ENCODE measurements at regions not wholly inside any gene's neighbourhood (a gene's known extent, or its start where the extent isn't known, plus 50 kb on each side); places are given as distances from the start of the nearest gene placed in this dataset.

DNA sequence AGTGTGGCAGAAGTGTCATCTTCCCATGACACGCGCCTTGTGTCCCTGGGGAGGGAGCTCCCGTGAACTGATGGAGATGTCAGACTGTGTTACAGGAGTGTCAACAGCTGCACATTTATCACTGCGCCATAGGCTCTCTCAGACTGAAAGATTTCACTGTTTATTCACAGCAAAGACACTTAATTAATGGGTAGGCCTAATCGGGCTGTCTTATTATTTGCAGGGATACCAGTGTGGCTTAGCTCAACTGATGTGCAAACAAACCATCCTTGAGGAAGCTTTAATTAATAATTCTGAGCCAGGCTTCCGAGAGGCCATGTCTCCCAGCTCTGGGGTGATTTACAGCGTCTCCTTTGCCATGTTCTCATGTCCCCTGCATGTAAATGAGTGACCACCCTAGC lies 771.0 kb downstream of the QKI start:
- Mint-ChIP-seq H3K4me1 (ENCODE audit: unreplicated experiment) (no peaks in the 10 kb centered on the region), H3K27ac (ENCODE audit: unreplicated experiment) (no peak overlapping the region), H3K9me3 (ENCODE audit: unreplicated experiment) (peaks cover 5% of the 10 kb centered on the region), H3K4me3 (ENCODE audit: unreplicated experiment) (no peak overlapping the region), H3K36me3 (ENCODE audit: low read depth, unreplicated experiment) (no peaks in the 10 kb centered on the region), H3K27me3 (ENCODE audit: unreplicated experiment) (no peaks in the 10 kb centered on the region)
- no peak for DNase-seq (ENCODE audit: low spot score)
- TF ChIP-seq, protein P1, sequence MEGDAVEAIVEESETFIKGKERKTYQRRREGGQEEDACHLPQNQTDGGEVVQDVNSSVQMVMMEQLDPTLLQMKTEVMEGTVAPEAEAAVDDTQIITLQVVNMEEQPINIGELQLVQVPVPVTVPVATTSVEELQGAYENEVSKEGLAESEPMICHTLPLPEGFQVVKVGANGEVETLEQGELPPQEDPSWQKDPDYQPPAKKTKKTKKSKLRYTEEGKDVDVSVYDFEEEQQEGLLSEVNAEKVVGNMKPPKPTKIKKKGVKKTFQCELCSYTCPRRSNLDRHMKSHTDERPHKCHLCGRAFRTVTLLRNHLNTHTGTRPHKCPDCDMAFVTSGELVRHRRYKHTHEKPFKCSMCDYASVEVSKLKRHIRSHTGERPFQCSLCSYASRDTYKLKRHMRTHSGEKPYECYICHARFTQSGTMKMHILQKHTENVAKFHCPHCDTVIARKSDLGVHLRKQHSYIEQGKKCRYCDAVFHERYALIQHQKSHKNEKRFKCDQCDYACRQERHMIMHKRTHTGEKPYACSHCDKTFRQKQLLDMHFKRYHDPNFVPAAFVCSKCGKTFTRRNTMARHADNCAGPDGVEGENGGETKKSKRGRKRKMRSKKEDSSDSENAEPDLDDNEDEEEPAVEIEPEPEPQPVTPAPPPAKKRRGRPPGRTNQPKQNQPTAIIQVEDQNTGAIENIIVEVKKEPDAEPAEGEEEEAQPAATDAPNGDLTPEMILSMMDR (IDR thresholded peaks at IDR 0.05; ENCODE audit: unreplicated experiment): no peak

DNA sequence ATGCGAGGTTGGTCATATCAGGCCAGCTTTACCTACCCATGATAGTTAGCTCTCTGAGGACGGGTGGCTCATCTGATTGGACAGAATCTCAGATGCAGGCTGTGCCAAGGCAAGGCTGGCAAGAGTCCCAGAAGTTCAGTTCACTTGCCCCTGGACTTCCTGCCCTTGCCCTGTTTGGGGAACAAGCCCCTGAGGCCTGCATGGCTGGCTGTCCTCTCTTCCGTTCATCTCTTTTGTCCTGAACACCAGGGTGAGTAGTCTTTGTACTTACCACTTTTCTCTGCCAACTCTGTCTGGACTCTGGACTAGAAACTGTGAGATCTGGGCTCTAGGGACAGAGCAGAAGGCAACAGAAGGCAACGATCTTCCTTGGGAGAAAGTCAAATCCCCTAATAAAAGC lies 769.9 kb downstream of the QKI start:
- H3K4me1 Mint-ChIP-seq (ENCODE audit: unreplicated experiment): no peaks in the 10 kb centered on the region
- no peaks in the 10 kb centered on the region for H3K36me3 Mint-ChIP-seq (ENCODE audit: low read depth, unreplicated experiment)
- H3K9me3 Mint-ChIP-seq (ENCODE audit: unreplicated experiment): peaks cover 5% of the 10 kb centered on the region
- no peak overlapping the region for H3K4me3 Mint-ChIP-seq (ENCODE audit: unreplicated experiment)
- TF ChIP-seq, protein P1 (IDR thresholded peaks at IDR 0.05; ENCODE audit: unreplicated experiment): no peak
- H3K27ac Mint-ChIP-seq (ENCODE audit: unreplicated experiment): no peak overlapping the region
- no peak for DNase-seq (ENCODE audit: low spot score)
- H3K27me3 Mint-ChIP-seq (ENCODE audit: unreplicated experiment): no peaks in the 10 kb centered on the region

DNA sequence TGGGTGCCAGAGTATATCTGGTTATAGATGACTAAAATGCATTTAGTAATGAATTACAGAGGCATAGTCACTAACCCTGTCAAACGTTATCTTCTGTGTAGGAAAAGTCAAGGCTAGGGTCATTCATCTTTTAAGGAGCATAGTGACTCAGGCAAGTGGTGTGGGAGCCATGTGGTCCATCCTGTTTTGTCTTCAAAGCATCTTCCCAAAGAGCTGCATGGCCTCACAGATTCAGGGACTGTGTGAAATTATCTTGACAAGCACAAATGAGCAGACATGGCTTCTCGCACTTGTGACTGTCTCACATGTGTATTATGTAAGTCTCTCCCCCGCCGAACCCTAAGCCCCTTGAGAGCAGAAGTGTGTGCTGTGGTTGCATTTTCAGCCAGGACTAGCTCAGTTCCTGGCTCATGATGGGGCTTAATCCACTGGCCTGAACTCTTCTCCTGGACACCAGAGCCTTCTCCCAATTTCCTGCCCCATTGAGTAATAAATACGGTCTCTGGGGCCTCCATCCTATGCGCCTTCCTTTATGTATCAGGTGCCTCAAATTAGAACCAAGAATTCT lies 769.1 kb downstream of the QKI start:
- no peak for DNase-seq (ENCODE audit: low spot score)
- peaks cover 5% of the 10 kb centered on the region for H3K9me3 Mint-ChIP-seq (ENCODE audit: unreplicated experiment)
- no peaks in the 10 kb centered on the region for H3K27me3 Mint-ChIP-seq (ENCODE audit: unreplicated experiment)
- no peak overlapping the region for H3K27ac Mint-ChIP-seq (ENCODE audit: unreplicated experiment)
- TF ChIP-seq, protein P1 (IDR thresholded peaks at IDR 0.05; ENCODE audit: unreplicated experiment): no peak
- H3K36me3 Mint-ChIP-seq (ENCODE audit: low read depth, unreplicated experiment): no peaks in the 10 kb centered on the region
- H3K4me3 Mint-ChIP-seq (ENCODE audit: unreplicated experiment): no peak overlapping the region
- H3K4me1 Mint-ChIP-seq (ENCODE audit: unreplicated experiment): no peaks in the 10 kb centered on the region

DNA sequence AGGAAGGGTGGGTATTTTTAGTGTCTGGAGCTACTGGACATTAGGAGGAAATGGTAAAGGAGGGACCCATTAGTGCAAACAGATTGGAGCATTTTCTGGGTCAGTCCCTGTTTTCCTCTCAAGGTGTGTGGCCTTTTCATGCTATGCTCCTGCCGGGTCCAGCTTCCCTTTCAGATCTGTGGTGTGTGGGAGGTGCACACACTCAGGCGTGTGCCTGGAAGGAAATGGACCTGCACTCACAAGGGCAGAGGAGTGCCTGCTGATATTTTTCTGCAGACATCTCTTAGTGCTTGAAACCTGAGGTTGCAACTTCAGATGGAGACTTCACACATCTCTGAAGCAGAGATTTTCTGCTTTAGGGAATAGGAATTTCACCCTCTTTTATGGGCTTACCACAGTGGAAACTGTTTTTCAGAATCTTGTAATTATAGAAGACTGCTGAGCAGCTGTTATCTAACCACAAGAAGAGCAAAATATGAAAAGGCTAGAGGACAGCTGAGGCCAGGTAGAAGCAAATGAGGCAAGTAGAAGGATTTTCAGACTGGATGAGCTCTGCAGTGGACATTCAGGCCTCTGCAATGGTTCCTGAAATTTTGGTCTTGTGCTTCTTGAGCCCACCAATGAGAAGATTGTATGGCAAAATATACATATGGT lies 764.3 kb downstream of the QKI start:
- H3K27ac Mint-ChIP-seq (ENCODE audit: unreplicated experiment): no peak overlapping the region
- no peak for DNase-seq (ENCODE audit: low spot score)
- peaks cover 5% of the 10 kb centered on the region for H3K9me3 Mint-ChIP-seq (ENCODE audit: unreplicated experiment)
- no peaks in the 10 kb centered on the region for H3K36me3 Mint-ChIP-seq (ENCODE audit: low read depth, unreplicated experiment)
- no peak overlapping the region for H3K4me3 Mint-ChIP-seq (ENCODE audit: unreplicated experiment)
- TF ChIP-seq, protein P1 (IDR thresholded peaks at IDR 0.05; ENCODE audit: unreplicated experiment): no peak
- H3K4me1 Mint-ChIP-seq (ENCODE audit: unreplicated experiment): no peaks in the 10 kb centered on the region
- peaks cover 2% of the 10 kb centered on the region for H3K27me3 Mint-ChIP-seq (ENCODE audit: unreplicated experiment)

DNA sequence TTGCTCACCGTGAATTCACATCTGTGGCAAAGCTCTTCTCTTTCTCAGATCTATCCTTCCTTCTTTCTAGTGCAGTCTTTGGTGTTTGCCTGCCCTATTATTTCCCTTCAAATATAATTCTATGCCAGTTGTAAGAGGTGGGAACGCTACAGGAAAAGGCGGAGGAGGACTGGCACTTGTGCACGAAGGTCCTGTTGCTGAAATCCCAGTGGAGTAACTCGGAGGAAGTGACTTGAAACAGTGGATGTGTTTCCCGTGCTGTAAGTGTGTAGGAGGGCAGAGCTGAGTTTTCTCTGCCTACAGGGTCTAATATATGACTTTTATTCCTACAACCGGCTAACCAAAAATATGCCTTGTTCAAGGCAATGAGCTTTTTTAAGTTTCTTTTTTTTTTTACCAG lies 754.8 kb downstream of the QKI start:
- Mint-ChIP-seq H3K4me3 (ENCODE audit: unreplicated experiment) (no peak overlapping the region), H3K27me3 (ENCODE audit: unreplicated experiment) (peaks cover 3% of the 10 kb centered on the region), H3K27ac (ENCODE audit: unreplicated experiment) (no peak overlapping the region), H3K4me1 (ENCODE audit: unreplicated experiment) (no peaks in the 10 kb centered on the region), H3K9me3 (ENCODE audit: unreplicated experiment) (no peaks in the 10 kb centered on the region), H3K36me3 (ENCODE audit: low read depth, unreplicated experiment) (no peaks in the 10 kb centered on the region)
- TF ChIP-seq, protein P1 (IDR thresholded peaks at IDR 0.05; ENCODE audit: unreplicated experiment): no peak
- DNase-seq (ENCODE audit: low spot score): no peak
